ENCODE measurements at regions not wholly inside any gene's neighbourhood (a gene's known extent, or its start where the extent isn't known, plus 50 kb on each side); places are given as distances from the start of the nearest gene placed in this dataset.
"Not testable (repeated sequence)": the region's sequence is repeated elsewhere in the genome, so short reads cannot be mapped to it uniquely, and the experiment has no call there.

DNA sequence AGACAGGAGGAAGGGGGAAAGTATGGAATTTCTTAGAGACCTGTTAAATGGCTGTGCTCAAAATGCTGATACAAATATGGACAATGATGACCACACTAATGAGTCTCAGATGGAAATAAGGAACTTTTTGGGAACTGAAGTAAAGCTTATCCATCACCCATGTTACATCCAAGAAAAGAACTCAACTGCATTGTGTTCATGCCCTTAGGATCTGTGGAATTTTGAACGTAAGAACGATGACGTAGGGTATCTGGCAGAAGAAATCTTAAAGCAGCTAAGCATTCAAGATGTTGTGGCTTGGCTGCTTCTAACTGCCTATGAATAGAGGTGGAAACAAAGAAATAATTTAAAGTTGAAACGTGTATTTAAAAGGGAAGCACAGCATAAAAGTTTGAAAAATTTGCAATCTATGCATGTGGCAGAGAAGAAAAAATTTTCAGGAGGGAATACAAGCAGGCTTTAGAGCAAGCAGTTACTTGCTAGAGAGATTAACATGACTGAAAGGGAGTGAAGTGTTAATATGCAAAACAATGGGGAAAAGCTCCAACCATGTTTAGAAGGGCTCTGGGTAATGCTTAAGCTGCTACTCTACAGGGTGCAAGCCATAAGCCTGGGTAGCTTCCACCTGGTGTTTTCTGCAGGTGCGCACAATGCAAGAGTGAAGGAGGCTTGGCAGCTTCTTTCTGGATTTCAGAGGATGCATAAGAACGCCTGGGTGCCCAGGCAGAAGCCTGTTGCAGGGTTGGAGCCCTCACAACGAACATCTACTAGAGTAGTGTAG, 499.7 kb upstream of the SEMA3D start:
- H3K27ac Mint-ChIP-seq, result no peak overlapping the region
- peaks cover 4% of the 10 kb centered on the region for H3K27me3 Mint-ChIP-seq (ENCODE audit: low read depth, poor library complexity)
- H3K9me3 Mint-ChIP-seq, result peaks cover 18% of the 10 kb centered on the region
- TF ChIP-seq, protein P1, sequence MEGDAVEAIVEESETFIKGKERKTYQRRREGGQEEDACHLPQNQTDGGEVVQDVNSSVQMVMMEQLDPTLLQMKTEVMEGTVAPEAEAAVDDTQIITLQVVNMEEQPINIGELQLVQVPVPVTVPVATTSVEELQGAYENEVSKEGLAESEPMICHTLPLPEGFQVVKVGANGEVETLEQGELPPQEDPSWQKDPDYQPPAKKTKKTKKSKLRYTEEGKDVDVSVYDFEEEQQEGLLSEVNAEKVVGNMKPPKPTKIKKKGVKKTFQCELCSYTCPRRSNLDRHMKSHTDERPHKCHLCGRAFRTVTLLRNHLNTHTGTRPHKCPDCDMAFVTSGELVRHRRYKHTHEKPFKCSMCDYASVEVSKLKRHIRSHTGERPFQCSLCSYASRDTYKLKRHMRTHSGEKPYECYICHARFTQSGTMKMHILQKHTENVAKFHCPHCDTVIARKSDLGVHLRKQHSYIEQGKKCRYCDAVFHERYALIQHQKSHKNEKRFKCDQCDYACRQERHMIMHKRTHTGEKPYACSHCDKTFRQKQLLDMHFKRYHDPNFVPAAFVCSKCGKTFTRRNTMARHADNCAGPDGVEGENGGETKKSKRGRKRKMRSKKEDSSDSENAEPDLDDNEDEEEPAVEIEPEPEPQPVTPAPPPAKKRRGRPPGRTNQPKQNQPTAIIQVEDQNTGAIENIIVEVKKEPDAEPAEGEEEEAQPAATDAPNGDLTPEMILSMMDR (IDR thresholded peaks at IDR 0.05), result no peak
- DNase-seq, result no peak
- H3K4me3 Mint-ChIP-seq, result no peak overlapping the region
- H3K36me3 Mint-ChIP-seq (ENCODE audit: low read depth), result no peaks in the 10 kb centered on the region
- H3K4me1 Mint-ChIP-seq, result no peaks in the 10 kb centered on the region

- no peak overlapping the region for H3K27ac Mint-ChIP-seq
- no peaks in the 10 kb centered on the region for H3K4me1 Mint-ChIP-seq
- TF ChIP-seq, protein P1 (IDR thresholded peaks at IDR 0.05), result no peak
- peaks cover 4% of the 10 kb centered on the region for H3K27me3 Mint-ChIP-seq (ENCODE audit: low read depth, poor library complexity)
- DNase-seq, result no peak
- no peak overlapping the region for H3K4me3 Mint-ChIP-seq
- no peaks in the 10 kb centered on the region for H3K36me3 Mint-ChIP-seq (ENCODE audit: low read depth)
- peaks cover 18% of the 10 kb centered on the region for H3K9me3 Mint-ChIP-seq
Observed at GRCh38 chr7:85685901-85686300, 499.0 kb upstream of the SEMA3D start.

DNA sequence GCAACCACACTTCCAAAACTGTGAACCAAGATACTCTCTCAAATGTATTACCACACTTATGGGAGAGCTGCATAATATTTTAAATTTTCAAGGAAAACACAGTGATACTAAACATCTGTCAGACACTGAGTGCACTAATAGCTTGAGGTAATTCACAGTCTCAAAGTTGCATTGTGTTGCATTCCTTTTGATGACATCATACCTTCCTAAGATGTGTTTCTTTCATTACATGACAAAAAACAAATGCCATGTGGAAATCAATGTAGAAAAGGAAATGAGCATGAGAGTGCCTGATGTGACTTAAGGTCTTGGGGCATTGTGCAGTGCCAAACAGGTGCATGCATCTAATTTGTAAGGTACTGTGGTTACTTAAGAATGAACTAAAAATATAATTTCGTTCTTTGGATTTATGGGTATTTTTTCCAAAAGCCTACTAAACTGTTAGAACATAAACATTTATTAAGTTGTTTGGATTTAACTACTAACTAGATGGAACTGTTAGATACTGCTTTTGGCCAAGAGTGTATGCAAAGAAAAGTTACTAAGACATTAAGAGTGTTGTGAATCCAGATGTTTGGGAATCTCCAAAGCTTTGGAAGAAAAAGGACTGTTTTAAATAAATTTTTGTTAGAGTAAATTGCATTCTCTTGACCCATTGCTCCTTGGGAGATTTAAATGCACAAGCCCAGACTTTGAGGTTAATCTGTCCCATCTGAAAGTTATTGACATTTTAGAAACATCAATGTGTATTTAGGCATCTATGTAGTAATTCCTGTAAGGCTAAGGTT, 496.2 kb upstream of the SEMA3D start:
- no peaks in the 10 kb centered on the region for H3K4me1 Mint-ChIP-seq
- peaks cover 29% of the 10 kb centered on the region for H3K9me3 Mint-ChIP-seq
- no peak for DNase-seq
- no peak overlapping the region for H3K27ac Mint-ChIP-seq
- TF ChIP-seq, protein P1 (IDR thresholded peaks at IDR 0.05), result no peak
- H3K27me3 Mint-ChIP-seq (ENCODE audit: low read depth, poor library complexity), result peaks cover 4% of the 10 kb centered on the region
- no peak overlapping the region for H3K4me3 Mint-ChIP-seq
- no peaks in the 10 kb centered on the region for H3K36me3 Mint-ChIP-seq (ENCODE audit: low read depth)

DNA sequence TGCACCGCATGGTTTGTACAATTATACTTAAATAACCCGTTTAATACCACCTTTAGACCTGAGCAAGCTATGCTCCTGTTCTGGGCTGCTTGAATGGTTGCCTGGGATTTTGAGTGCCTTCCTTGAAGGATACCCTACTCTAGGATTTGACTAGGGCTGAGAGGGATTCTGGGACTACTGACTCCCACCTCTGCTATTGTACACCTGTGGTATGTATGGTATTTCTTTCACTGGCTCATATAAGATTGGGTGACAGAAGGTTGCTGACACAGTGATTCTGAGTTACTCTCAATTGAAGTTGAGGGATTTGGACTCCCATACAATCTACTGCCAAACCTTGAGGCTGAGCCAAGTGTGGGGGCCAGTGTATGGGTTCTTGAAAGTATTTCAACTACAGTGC, 494.4 kb upstream of the SEMA3D start:
- Mint-ChIP-seq H3K27me3 (ENCODE audit: low read depth, poor library complexity) (peaks cover 4% of the 10 kb centered on the region), H3K27ac (no peak overlapping the region), H3K9me3 (peaks cover 15% of the 10 kb centered on the region), H3K4me3 (no peak overlapping the region), H3K4me1 (no peaks in the 10 kb centered on the region), H3K36me3 (ENCODE audit: low read depth) (no peaks in the 10 kb centered on the region)
- TF ChIP-seq, protein P1 (IDR thresholded peaks at IDR 0.05), result no peak
- DNase-seq, result no peak

DNA sequence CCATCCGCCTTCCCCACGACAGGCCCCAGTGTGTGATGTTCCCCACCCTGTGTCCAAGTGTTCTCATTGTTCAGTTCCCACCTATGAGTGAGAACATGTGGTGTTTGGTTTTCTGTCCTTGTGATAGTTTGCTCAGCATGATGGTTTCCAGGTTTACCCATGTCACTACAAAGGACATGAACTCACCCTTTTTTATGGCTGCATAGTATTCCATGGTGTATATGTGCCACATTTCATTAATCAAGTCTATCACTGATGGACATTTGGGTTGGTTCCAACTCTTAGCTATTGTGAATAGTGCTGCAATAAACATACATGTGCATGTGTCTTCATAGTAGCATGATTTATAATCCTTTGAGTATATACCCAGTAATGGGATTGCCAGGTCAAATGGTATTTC, 488.2 kb upstream of the SEMA3D start:
- H3K27ac Mint-ChIP-seq; H3K27me3 Mint-ChIP-seq (ENCODE audit: low read depth, poor library complexity); DNase-seq; H3K4me3 Mint-ChIP-seq; H3K4me1 Mint-ChIP-seq; H3K36me3 Mint-ChIP-seq (ENCODE audit: low read depth): not testable (repeated sequence)
- peaks cover 24% of the 10 kb centered on the region for H3K9me3 Mint-ChIP-seq

GRCh38 chr7:85673876-85674275, 487.0 kb upstream of the SEMA3D start:
- H3K4me1 Mint-ChIP-seq, result no peaks in the 10 kb centered on the region
- H3K36me3 Mint-ChIP-seq (ENCODE audit: low read depth), result no peaks in the 10 kb centered on the region
- H3K27me3 Mint-ChIP-seq (ENCODE audit: low read depth, poor library complexity), result peaks cover 3% of the 10 kb centered on the region
- TF ChIP-seq, protein P1 (IDR thresholded peaks at IDR 0.05), result no peak
- no peak overlapping the region for H3K4me3 Mint-ChIP-seq
- H3K9me3 Mint-ChIP-seq, result peaks cover 17% of the 10 kb centered on the region
- no peak overlapping the region for H3K27ac Mint-ChIP-seq
- DNase-seq, result no peak

Data from nephron progenitor cell (in vitro differentiated cells).